ENCODE measurements at regions not wholly inside any gene's neighbourhood (a gene's known extent, or its start where the extent isn't known, plus 50 kb on each side); places are given as distances from the start of the nearest gene placed in this dataset.

DNA sequence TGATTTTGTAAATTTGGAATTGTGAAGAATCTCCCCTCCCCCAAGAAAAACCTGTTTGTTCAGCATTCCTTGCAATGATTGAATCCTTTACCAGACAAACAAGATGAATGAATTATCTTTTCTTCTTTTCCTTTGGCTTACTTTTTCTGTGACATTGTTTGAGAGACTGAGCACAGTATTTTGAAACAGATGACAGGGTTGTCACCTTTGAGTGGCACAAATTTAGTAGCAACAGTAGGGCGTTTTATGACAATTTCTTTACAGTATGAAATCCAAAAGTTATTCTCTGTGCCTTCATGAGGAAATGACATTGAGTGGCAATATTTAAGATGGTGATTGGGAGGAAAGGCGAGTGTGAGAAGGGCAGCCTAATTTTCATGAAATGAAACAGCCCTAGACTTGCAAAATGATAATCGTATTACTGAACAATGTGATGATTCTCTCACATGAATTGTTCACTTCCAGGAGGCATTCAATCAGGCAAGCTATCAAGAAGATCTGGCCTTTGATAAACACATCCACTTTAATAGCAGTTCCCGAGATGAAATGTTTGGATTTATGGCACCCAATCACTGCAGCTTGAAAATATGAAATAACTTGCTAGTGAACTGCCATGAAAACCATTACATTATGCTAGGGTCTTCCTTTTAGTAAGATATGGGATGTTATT lies 68.6 kb upstream of the SCEL start:
- Histone ChIP-seq H3K27me3 (ENCODE audit: control insufficient read depth in 2 of 2, insufficient read depth in 2 of 2, low read length in 2 of 2) (no peaks in the 10 kb centered on the region), H3K27ac (ENCODE audit: low read depth in 1 of 2, low read length in 2 of 2) (no peak overlapping the region), H3K9ac (ENCODE audit: insufficient read depth, low read length, poor library complexity, severe bottlenecking) (no peak overlapping the region), H3K79me2 (ENCODE audit: insufficient read depth, low read length) (no peaks in the 10 kb centered on the region), H2AFZ (ENCODE audit: insufficient read depth, low read depth, low read length, poor library complexity, severe bottlenecking) (no peak overlapping the region), H3K36me3 (replicated peaks in 1 of 2; ENCODE audit: control insufficient read depth in 1 of 2, insufficient read depth in 2 of 2, low read length in 2 of 2) (no peaks in the 10 kb centered on the region), H3K9me3 (replicated peaks in 1 of 2; ENCODE audit: control insufficient read depth in 1 of 2, insufficient read depth in 1 of 2, low read length in 2 of 2) (no peaks in the 10 kb centered on the region), H3K4me3 (replicated peaks in 1 of 3; ENCODE audit: low read depth in 2 of 3, low read length in 3 of 3) (no peak overlapping the region), H4K20me1 (ENCODE audit: insufficient read depth, low read length) (no peaks in the 10 kb centered on the region), H3K4me1 (ENCODE audit: control insufficient read depth in 1 of 2, insufficient read depth in 2 of 2, low read length in 2 of 2) (peaks cover 3% of the 10 kb centered on the region in 2 donors), H3K4me2 (replicated peaks; ENCODE audit: extremely low read depth, low read length, poor library complexity, severe bottlenecking) (no peak overlapping the region)
- Mint-ChIP-seq H3K4me3 (no peak overlapping the region), H3K27me3 (ENCODE audit: low read depth in 3 of 3) (no peaks in the 10 kb centered on the region), H3K27ac (no peak overlapping the region), H3K4me1 (peaks cover 8% of the 10 kb centered on the region), H3K36me3 (no peaks in the 10 kb centered on the region), H3K9me3 (peaks cover 0 to 2% (median 0%) of the 10 kb centered on the region in 7 donors)
- WGBS (ENCODE audit: insufficient coverage) = 89% methylated on average over 3 of the region's 4 CpGs
- DNase-seq = no peak
- intact Hi-C loops (cut with micrococcal nuclease) = no loop called here
- TF ChIP-seq CTCF (IDR thresholded peaks at IDR 0.05) = no peak

- H3K79me2 ChIP-seq (ENCODE audit: insufficient read depth, low read length) = no peaks in the 10 kb centered on the region
- DNase-seq = no peak
- H3K9me3 ChIP-seq (replicated peaks in 1 of 2; ENCODE audit: control insufficient read depth in 1 of 2, insufficient read depth in 1 of 2, low read length in 2 of 2) = no peaks in the 10 kb centered on the region
- no peaks in the 10 kb centered on the region for H3K27me3 ChIP-seq (ENCODE audit: control insufficient read depth in 2 of 2, insufficient read depth in 2 of 2, low read length in 2 of 2)
- no peaks in the 10 kb centered on the region for H4K20me1 ChIP-seq (ENCODE audit: insufficient read depth, low read length)
- no peak overlapping the region for H3K4me2 ChIP-seq (replicated peaks; ENCODE audit: extremely low read depth, low read length, poor library complexity, severe bottlenecking)
- peaks cover 18% of the 10 kb centered on the region for H3K4me1 Mint-ChIP-seq
- no peak for TF ChIP-seq CTCF (IDR thresholded peaks at IDR 0.05)
- H3K27ac ChIP-seq (ENCODE audit: low read depth in 1 of 2, low read length in 2 of 2) = no peak overlapping the region
- H3K9me3 Mint-ChIP-seq = peaks cover 0 to 2% (median 0%) of the 10 kb centered on the region in 7 donors
- H3K9ac ChIP-seq (ENCODE audit: insufficient read depth, low read length, poor library complexity, severe bottlenecking) = no peak overlapping the region
- no peaks in the 10 kb centered on the region for H3K36me3 ChIP-seq (replicated peaks in 1 of 2; ENCODE audit: control insufficient read depth in 1 of 2, insufficient read depth in 2 of 2, low read length in 2 of 2)
- no peaks in the 10 kb centered on the region for H3K27me3 Mint-ChIP-seq (ENCODE audit: low read depth in 3 of 3)
- no peak overlapping the region for H2AFZ ChIP-seq (ENCODE audit: insufficient read depth, low read depth, low read length, poor library complexity, severe bottlenecking)
- H3K36me3 Mint-ChIP-seq = no peaks in the 10 kb centered on the region
- H3K4me3 ChIP-seq (replicated peaks in 1 of 3; ENCODE audit: low read depth in 2 of 3, low read length in 3 of 3) = no peak overlapping the region
- H3K4me3 Mint-ChIP-seq = no peak overlapping the region
- H3K4me1 ChIP-seq (ENCODE audit: control insufficient read depth in 1 of 2, insufficient read depth in 2 of 2, low read length in 2 of 2) = peaks cover 15% of the 10 kb centered on the region in 2 donors
- intact Hi-C loops (cut with micrococcal nuclease) = no loop called here
- H3K27ac Mint-ChIP-seq = no peak overlapping the region
Observed at GRCh38 chr13:77465603-77466195, 69.8 kb upstream of the SCEL start.

All from CD14-positive monocyte (primary cell).